ENCODE measurements at regions not wholly inside any gene's neighbourhood (a gene's known extent, or its start where the extent isn't known, plus 50 kb on each side); places are given as distances from the start of the nearest gene placed in this dataset.

DNA sequence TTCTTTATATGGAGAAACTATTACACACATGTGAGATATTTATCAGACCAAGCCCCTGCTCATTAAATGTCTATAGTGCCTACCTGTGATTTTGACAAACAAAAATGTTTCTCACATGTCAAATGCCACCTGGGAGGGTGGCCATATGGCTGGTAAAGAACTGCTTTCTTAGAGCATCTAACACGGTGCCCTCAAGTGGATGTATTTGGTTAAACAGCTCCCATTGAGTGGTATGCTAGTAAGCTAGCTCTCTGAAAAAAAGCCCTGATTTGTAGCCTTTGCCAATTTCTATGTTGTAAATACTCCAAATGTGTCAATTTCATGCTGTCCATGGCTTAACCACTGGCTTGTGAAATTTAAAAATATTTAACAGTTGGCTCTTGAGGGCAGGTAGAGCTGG is 94.6 kb downstream of the PMAIP1 start:
- Histone ChIP-seq H3K27me3 (replicated peaks; ENCODE audit: insufficient read depth) (no peaks in the 10 kb centered on the region), H3K27ac (no peak overlapping the region), H3K4me3 (no peak overlapping the region), H3K36me3 (no peaks in the 10 kb centered on the region), H3K9me3 (no peaks in the 10 kb centered on the region), H3K4me1 (replicated peaks) (no peaks in the 10 kb centered on the region)
- TF ChIP-seq POLR2AphosphoS5 (IDR thresholded peaks at IDR 0.05) = no peak
- TF ChIP-seq, protein P1, sequence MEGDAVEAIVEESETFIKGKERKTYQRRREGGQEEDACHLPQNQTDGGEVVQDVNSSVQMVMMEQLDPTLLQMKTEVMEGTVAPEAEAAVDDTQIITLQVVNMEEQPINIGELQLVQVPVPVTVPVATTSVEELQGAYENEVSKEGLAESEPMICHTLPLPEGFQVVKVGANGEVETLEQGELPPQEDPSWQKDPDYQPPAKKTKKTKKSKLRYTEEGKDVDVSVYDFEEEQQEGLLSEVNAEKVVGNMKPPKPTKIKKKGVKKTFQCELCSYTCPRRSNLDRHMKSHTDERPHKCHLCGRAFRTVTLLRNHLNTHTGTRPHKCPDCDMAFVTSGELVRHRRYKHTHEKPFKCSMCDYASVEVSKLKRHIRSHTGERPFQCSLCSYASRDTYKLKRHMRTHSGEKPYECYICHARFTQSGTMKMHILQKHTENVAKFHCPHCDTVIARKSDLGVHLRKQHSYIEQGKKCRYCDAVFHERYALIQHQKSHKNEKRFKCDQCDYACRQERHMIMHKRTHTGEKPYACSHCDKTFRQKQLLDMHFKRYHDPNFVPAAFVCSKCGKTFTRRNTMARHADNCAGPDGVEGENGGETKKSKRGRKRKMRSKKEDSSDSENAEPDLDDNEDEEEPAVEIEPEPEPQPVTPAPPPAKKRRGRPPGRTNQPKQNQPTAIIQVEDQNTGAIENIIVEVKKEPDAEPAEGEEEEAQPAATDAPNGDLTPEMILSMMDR (IDR thresholded peaks at IDR 0.05) = no peak
- TF ChIP-seq POLR2A (IDR thresholded peaks at IDR 0.05) = no peak
- WGBS = 27% methylated on average over 1 of the region's 1 CpG
- no peak for DNase-seq (ENCODE audit: low spot score)
- intact Hi-C loops (cut with DNase I) = no loop called here

DNA sequence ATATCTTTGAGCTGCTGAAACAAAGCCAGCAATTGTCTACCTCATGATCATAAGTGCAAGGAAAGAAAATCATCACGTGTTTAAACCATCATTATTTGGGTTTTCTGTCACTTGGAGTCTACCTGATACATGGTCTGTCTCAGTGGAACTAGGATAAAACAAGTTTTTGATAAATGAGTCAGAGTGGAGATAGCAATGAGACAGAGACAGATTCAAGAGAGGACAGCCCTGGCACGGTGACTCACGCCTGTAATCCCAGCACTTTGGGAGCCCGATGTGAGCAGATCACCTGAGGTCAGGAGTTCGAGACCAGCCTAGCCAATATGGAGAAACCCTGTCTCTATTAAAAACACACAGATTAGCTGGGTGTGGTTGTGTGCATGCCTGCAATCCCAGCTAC is 93.8 kb downstream of the PMAIP1 start:
- H3K27ac ChIP-seq = no peak overlapping the region
- no peak overlapping the region for H3K4me3 ChIP-seq
- TF ChIP-seq, protein P1 (IDR thresholded peaks at IDR 0.05) = no peak
- TF ChIP-seq POLR2AphosphoS5 (IDR thresholded peaks at IDR 0.05) (no peak), POLR2A (IDR thresholded peaks at IDR 0.05) (no peak)
- intact Hi-C loops (cut with DNase I) = no loop called here
- H3K27me3 ChIP-seq (replicated peaks; ENCODE audit: insufficient read depth) = no peaks in the 10 kb centered on the region
- 86% methylated on average over 5 of the region's 5 CpGs for WGBS
- H3K9me3 ChIP-seq = no peaks in the 10 kb centered on the region
- no peak for DNase-seq (ENCODE audit: low spot score)
- H3K36me3 ChIP-seq = no peaks in the 10 kb centered on the region
- no peaks in the 10 kb centered on the region for H3K4me1 ChIP-seq (replicated peaks)

DNA sequence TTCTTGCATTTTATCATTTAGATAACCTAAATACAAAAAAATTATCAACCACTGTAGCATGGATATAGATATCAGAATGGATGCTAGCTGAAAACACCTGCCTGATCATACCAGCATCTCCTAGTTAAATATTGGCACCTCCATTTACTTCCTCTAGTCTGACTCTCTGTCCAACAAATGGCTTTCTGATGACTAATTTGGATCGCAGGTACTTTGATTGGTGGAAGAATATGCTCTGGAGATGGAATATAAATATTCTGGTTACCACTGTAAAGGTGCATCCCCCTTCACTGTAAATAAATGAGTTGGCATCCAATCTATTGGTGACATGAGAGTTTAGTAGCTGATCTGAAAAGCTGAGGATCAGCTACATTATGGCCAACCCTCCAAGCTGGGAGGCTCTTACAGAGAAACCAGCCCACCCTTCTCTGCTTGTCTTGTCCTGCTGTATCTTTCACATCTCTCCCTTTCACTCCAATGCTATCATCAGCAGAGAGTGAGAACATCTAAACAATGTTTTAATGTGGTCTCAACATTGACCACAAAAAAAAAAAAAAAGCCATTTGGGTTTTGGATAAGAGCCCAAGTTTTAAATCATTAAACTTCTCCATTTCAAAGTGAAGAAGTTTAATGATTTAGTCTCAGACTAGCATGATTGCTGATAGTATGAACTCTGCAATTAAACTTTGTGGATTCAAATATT is 90.5 kb downstream of the PMAIP1 start:
- Histone ChIP-seq H3K36me3 (no peaks in the 10 kb centered on the region), H3K4me3 (no peak overlapping the region), H3K4me1 (replicated peaks) (no peaks in the 10 kb centered on the region), H3K27me3 (replicated peaks; ENCODE audit: insufficient read depth) (no peaks in the 10 kb centered on the region), H3K27ac (no peak overlapping the region), H3K9me3 (no peaks in the 10 kb centered on the region)
- DNase-seq (ENCODE audit: low spot score) = no peak
- 44% methylated on average over 1 of the region's 1 CpG for WGBS
- intact Hi-C loops (cut with DNase I) = no loop called here
- TF ChIP-seq, protein P1 (IDR thresholded peaks at IDR 0.05) = no peak
- TF ChIP-seq POLR2A (IDR thresholded peaks at IDR 0.05) (no peak), POLR2AphosphoS5 (IDR thresholded peaks at IDR 0.05) (no peak)

DNA sequence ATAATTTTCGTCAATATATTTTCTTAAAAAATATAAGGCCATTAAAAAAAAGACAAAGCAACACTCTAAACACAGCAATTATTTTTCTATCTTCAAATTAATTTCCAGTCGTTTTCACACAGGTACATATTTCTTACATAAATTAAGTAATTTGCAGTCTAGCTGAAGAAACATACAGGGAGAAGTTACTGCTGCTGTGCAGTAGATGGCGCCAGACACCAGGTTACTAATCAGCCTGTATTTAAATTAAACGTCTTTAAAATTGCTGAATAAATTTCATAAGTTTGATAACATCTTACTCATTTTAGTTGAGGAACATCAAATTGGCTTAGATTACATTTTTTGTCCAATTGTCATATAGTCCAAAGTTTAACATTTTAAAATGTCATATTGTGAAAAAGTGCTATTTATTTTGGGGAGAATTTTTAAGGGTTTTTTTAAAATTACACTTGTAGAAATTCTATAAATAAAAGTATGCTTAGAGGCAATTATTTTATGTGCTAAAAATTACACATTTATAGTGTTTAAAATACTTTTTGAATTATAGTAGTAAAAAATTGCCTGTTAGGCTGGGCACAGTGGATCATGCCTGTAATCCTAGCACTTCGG is 88.4 kb downstream of the PMAIP1 start:
- DNase-seq (ENCODE audit: low spot score) = peak; percentile 34
- Histone ChIP-seq H3K27ac (no peak overlapping the region), H3K4me3 (no peak overlapping the region), H3K27me3 (replicated peaks; ENCODE audit: insufficient read depth) (no peaks in the 10 kb centered on the region), H3K36me3 (no peaks in the 10 kb centered on the region), H3K4me1 (replicated peaks) (no peaks in the 10 kb centered on the region), H3K9me3 (no peaks in the 10 kb centered on the region)
- TF ChIP-seq POLR2AphosphoS5 (IDR thresholded peaks at IDR 0.05) = no peak
- TF ChIP-seq, protein P1 (IDR thresholded peaks at IDR 0.05) = peak in 3 of 4 experiments; percentile 72 to 88 (median 83)
- 23% methylated on average over 5 of the region's 5 CpGs for WGBS
- intact Hi-C loops (cut with DNase I) = loop anchor here (5.0 kb wide), 1 partner anchor 559 kb away; no protein-coding TSS in a partner anchor

DNA sequence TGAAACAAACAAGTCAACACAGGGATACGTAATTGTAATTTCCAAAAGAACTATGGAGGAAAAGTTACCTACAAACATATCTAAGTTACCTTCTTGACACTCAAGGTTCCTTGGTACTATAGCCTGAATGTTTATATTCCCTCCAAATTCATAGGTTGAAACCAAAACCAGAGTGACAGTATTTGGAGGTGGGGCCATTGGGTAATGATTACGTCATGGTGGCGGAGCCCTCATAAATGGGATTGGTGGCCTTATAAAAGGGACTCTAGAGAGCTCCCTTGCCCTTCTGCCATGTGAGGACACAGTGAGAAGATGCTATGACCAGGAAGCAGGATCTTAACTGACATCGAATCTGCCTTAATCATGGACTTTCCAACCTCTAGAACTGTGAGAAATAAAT is 87.3 kb downstream of the PMAIP1 start:
- Histone ChIP-seq H3K27ac (no peak overlapping the region), H3K9me3 (no peaks in the 10 kb centered on the region), H3K36me3 (no peaks in the 10 kb centered on the region), H3K4me1 (replicated peaks) (no peaks in the 10 kb centered on the region), H3K4me3 (no peak overlapping the region), H3K27me3 (replicated peaks; ENCODE audit: insufficient read depth) (no peaks in the 10 kb centered on the region)
- no peak for DNase-seq (ENCODE audit: low spot score)
- intact Hi-C loops (cut with DNase I) = loop anchor here (5.0 kb wide), 1 partner anchor 560 kb away; no protein-coding TSS in a partner anchor
- TF ChIP-seq POLR2AphosphoS5 (IDR thresholded peaks at IDR 0.05) = no peak
- 78% methylated on average over 4 of the region's 4 CpGs for WGBS

All from prostate gland (tissue), 2 donors.